MM.1S (cell line): ENCODE measurements at regions not wholly inside any gene's neighbourhood (a gene's known extent, or its start where the extent isn't known, plus 50 kb on each side); places are given as distances from the start of the nearest gene placed in this dataset.

Experiments
- DNase-seq: peaks from one replicate; pipeline ENCODE4 v3.0.0-alpha.2; 2015
- H2AFZ ChIP-seq: fragments of 300-600 bp; sonication (generic); 2 replicates; pipeline ENCODE4 v1.6.0; 2016; ENCODE audit warnings: antibody characterized with exemption, low read length
- H3F3A ChIP-seq: fragments of 300-600 bp; sonication (generic); 2 replicates; pipeline ENCODE4 v1.6.1; 2016; ENCODE audit warnings: mild to moderate bottlenecking, antibody characterized with exemption, low read length, moderate library complexity, mixed read lengths; ENCODE audit not compliant: insufficient read depth
- H3K27ac ChIP-seq: fragments of 300-600 bp; sonication (generic); 2 replicates; pipeline ENCODE4 v1.5.1; 2016; ENCODE audit warnings: mild to moderate bottlenecking, low read length
- H3K27me3 ChIP-seq: fragments of 300-600 bp; sonication (generic); replicated peaks from 2 replicates; pipeline ENCODE4 v1.6.0; 2016; ENCODE audit warnings: low read length; ENCODE audit not compliant: insufficient read depth
- H3K36me3 ChIP-seq: fragments of 300-600 bp; sonication (generic); replicated peaks from 2 replicates; pipeline ENCODE4 v1.6.1; 2016; ENCODE audit warnings: mild to moderate bottlenecking, low read length, mixed read lengths; ENCODE audit not compliant: insufficient read depth
- H3K4me1 ChIP-seq: fragments of 300-600 bp; sonication (generic); 2 replicates; pipeline ENCODE4 v1.6.1; 2016; ENCODE audit warnings: low read length, mixed read lengths
- H3K4me2 ChIP-seq: fragments of 300-600 bp; sonication (generic); 2 replicates; pipeline ENCODE4 v1.6.0; 2016; ENCODE audit warnings: low read depth, low read length
- H3K4me3 ChIP-seq: fragments of 300-600 bp; sonication (generic); 2 replicates; pipeline ENCODE4 v1.5.1; 2016; ENCODE audit warnings: low read length, mixed read lengths
- H3K79me2 ChIP-seq: fragments of 300-600 bp; sonication (generic); 2 replicates; pipeline ENCODE4 v1.6.1; 2016; ENCODE audit warnings: mixed run types, low read length, mixed read lengths
- H3K9ac ChIP-seq: fragments of 300-600 bp; sonication (generic); 2 replicates; pipeline ENCODE4 v1.6.1; 2016; ENCODE audit warnings: low read length, mixed read lengths
- H3K9me2 ChIP-seq: fragments of 300-600 bp; sonication (generic); replicated peaks from 2 replicates; pipeline ENCODE4 v1.6.1; 2016; ENCODE audit warnings: mild to moderate bottlenecking, low read length, mixed read lengths; ENCODE audit not compliant: insufficient read depth
- H3K9me3 ChIP-seq: fragments of 300-600 bp; sonication (generic); replicated peaks from 2 replicates; pipeline ENCODE4 v1.6.1; 2016; ENCODE audit warnings: mild to moderate bottlenecking, low read length, mixed read lengths; ENCODE audit not compliant: insufficient read depth
- H4K20me1 ChIP-seq: fragments of 300-600 bp; sonication (generic); 2 replicates; pipeline ENCODE4 v1.6.1; 2016; ENCODE audit warnings: mild to moderate bottlenecking, low read length, moderate library complexity, mixed read lengths; ENCODE audit not compliant: insufficient read depth
- CTCF ChIP-seq: fragments of 300-600 bp; sonication (generic); IDR thresholded peaks from 2 replicates; pipeline ENCODE4 v1.5.1; 2016; ENCODE audit warnings: antibody characterized with exemption, low read length, mixed read lengths
- EZH2 ChIP-seq: fragments of 300-600 bp; sonication (generic); optimal IDR thresholded peaks from 2 replicates; pipeline ENCODE3; 2017; ENCODE audit warnings: low read depth, mild to moderate bottlenecking, antibody characterized with exemption, low read length, mixed read lengths
- EZH2phosphoT487 ChIP-seq: fragments of 300-600 bp; sonication (generic); IDR thresholded peaks from 2 replicates; pipeline ENCODE4 v1.6.1; 2018; ENCODE audit warnings: antibody characterized with exemption, low read length

DNA sequence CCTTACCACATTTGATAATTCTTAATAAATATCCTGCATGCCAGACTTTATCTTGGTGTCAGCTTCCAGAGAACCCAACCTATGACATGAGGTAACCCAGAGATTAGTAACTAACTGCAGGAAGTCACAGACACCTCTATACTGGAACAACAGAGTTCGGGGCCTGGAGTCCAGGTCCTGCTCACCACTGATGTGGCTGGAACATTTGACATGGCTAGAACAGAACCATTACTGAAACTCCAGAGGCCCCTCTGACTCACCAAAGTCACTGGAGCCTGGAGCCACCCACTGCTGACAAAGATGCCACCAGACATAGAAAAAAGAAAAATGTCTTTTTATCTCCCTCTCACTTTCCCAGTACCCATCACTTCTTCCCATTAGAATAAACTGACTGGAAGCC is 403.7 kb downstream of the MID1IP1 start:
- no peaks in the 10 kb centered on the region for H3K9me2 ChIP-seq
- no peak overlapping the region for H3K27ac ChIP-seq
- TF ChIP-seq EZH2 (no peak), CTCF (no peak), EZH2phosphoT487 (no peak)
- H3K79me2 ChIP-seq: no peaks in the 10 kb centered on the region
- no peaks in the 10 kb centered on the region for H3F3A ChIP-seq
- no peaks in the 10 kb centered on the region for H4K20me1 ChIP-seq
- H3K9me3 ChIP-seq: no peaks in the 10 kb centered on the region
- H2AFZ ChIP-seq: no peak overlapping the region
- H3K4me2 ChIP-seq: no peak overlapping the region
- no peaks in the 10 kb centered on the region for H3K36me3 ChIP-seq
- H3K9ac ChIP-seq: no peak overlapping the region
- no peaks in the 10 kb centered on the region for H3K4me1 ChIP-seq
- H3K4me3 ChIP-seq: no peak overlapping the region
- H3K27me3 ChIP-seq: no peaks in the 10 kb centered on the region
- DNase-seq: no peak

DNA sequence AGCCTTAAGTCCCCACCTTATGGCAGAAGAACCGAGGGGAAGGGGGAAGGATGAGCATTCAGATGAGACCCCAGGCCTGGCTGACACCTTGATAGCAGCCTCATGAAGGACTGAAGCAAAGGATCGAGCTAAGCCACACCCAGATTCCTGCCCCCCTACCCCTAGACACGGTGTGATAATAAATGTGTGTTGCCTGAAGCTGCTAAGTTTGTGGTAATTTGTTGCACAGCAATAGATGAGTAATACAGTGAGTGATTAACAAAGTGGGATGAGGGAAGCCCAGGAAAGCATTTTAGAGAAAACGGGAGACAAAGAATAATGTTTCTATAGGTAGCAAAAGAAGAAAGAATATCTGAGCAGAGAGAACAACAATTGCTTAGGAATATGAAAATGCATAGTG is 404.2 kb downstream of the MID1IP1 start:
- no peaks in the 10 kb centered on the region for H4K20me1 ChIP-seq
- no peaks in the 10 kb centered on the region for H3K79me2 ChIP-seq
- H3K27me3 ChIP-seq: no peaks in the 10 kb centered on the region
- DNase-seq: no peak
- H3K9ac ChIP-seq: no peak overlapping the region
- no peaks in the 10 kb centered on the region for H3F3A ChIP-seq
- no peak overlapping the region for H2AFZ ChIP-seq
- H3K4me1 ChIP-seq: no peaks in the 10 kb centered on the region
- H3K36me3 ChIP-seq: no peaks in the 10 kb centered on the region
- no peak overlapping the region for H3K4me3 ChIP-seq
- no peak overlapping the region for H3K4me2 ChIP-seq
- H3K27ac ChIP-seq: no peak overlapping the region
- no peaks in the 10 kb centered on the region for H3K9me2 ChIP-seq
- TF ChIP-seq EZH2phosphoT487 (no peak), EZH2 (no peak), CTCF (no peak)
- no peaks in the 10 kb centered on the region for H3K9me3 ChIP-seq

DNA sequence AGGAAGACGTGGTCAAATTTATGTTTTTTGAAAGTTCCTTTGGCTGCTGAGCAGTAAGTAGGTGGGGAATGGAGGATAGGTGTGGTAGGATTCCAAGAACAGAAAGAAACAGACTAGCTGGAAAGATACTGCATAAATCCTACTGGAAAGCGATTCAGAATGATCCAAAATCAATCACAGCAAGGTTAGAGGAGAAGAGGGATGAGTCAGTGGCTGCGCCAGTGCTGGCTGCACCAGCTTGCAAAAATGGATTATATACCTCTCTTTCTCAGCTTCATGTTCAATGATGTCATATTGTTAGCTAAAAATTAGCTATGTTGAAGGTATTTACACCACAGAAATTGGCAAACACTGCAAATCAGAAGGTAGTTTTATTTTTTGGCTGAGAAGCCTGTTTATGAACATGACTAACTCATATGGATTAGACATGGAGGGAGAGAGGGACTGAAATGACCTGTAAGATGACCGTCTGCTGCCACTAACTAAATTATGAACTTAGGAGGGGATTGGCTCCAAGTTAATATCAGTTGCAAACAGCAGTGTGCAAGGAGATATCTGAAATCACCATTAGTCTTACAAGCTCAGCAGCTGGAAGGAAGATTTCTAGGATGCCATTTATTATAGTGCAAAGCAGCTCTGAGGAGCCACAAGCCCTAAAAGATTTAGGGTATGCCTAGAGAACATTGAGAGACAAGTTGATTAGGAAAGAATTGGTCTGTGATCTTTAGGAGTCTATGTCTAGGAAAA is 405.3 kb downstream of the MID1IP1 start:
- no peaks in the 10 kb centered on the region for H4K20me1 ChIP-seq
- H3K9me2 ChIP-seq: no peaks in the 10 kb centered on the region
- no peaks in the 10 kb centered on the region for H3K79me2 ChIP-seq
- H3K4me3 ChIP-seq: no peak overlapping the region
- no peaks in the 10 kb centered on the region for H3K4me1 ChIP-seq
- H3K27me3 ChIP-seq: no peaks in the 10 kb centered on the region
- TF ChIP-seq CTCF (no peak), EZH2phosphoT487 (no peak), EZH2 (no peak)
- no peaks in the 10 kb centered on the region for H3K9me3 ChIP-seq
- H3K9ac ChIP-seq: no peak overlapping the region
- no peak overlapping the region for H2AFZ ChIP-seq
- H3F3A ChIP-seq: no peaks in the 10 kb centered on the region
- H3K27ac ChIP-seq: no peak overlapping the region
- no peaks in the 10 kb centered on the region for H3K36me3 ChIP-seq
- no peak overlapping the region for H3K4me2 ChIP-seq
- DNase-seq: no peak
